ENCODE measurements at regions not wholly inside any gene's neighbourhood (a gene's known extent, or its start where the extent isn't known, plus 50 kb on each side); places are given as distances from the start of the nearest gene placed in this dataset.

DNA sequence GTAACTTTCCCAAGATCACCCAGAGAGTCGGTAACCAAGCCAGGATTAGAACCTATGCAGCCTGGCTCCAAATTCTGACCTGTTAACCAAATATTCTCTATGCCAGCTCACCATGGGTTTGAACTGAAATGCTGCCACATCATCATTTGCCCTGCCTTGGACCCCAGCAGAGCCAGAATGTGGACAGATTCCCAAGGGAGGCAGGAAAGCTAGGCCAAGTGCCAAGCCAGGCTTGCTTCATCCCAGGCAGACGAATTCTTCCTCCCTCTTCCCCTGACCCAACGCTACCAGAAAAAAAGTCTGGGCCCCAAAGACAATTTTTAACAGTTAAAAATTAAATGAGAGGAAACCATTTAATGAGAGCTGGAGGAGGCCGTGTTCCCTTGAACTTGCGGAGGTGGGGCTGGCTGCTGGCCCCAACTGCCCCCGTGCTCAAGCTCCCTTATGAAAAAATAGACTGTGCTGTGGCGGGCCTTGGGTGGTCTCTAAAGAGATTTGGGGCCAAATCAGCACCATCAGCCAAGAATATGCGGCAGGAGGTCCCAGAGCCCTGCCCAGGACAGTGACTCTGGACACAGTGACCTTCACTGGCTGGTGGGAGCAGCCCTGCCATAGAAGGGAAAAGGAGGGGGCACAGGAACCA is 184.1 kb upstream of the SYT13 start:
- Histone ChIP-seq H2AFZ (ENCODE audit: low read length) (no peak overlapping the region), H3K4me3 (ENCODE audit: low read length, poor library complexity, severe bottlenecking) (no peak overlapping the region), H3K9me2 (replicated peaks; ENCODE audit: low read depth, low read length) (no peaks in the 10 kb centered on the region), H3K79me2 (ENCODE audit: insufficient read depth, low read length) (no peaks in the 10 kb centered on the region), H3K9ac (ENCODE audit: low read depth, low read length, poor library complexity, severe bottlenecking) (no peak overlapping the region), H3K36me3 (ENCODE audit: insufficient read depth, low read length) (no peaks in the 10 kb centered on the region), H3K27me3 (ENCODE audit: insufficient read depth, low read length, poor library complexity, severe bottlenecking) (no peaks in the 10 kb centered on the region), H3F3A (ENCODE audit: low read depth) (no peaks in the 10 kb centered on the region), H3K4me1 (ENCODE audit: insufficient read depth, low read length, poor library complexity, severe bottlenecking) (no peaks in the 10 kb centered on the region), H3K9me3 (ENCODE audit: insufficient read depth, low read depth, low read length) (no peaks in the 10 kb centered on the region), H3K4me2 (ENCODE audit: low read depth, low read length, poor library complexity, severe bottlenecking) (no peak overlapping the region), H4K20me1 (ENCODE audit: insufficient read depth, low read length, poor library complexity, severe bottlenecking) (no peaks in the 10 kb centered on the region)
- no peak for TF ChIP-seq CTCF (conservative IDR thresholded peaks at IDR 0.05; ENCODE audit: low read length)

- Histone ChIP-seq H3K27me3 (ENCODE audit: insufficient read depth, low read length, poor library complexity, severe bottlenecking) (no peaks in the 10 kb centered on the region), H3K9me3 (ENCODE audit: insufficient read depth, low read depth, low read length) (no peaks in the 10 kb centered on the region), H3K4me3 (ENCODE audit: low read length, poor library complexity, severe bottlenecking) (no peak overlapping the region), H2AFZ (ENCODE audit: low read length) (no peak overlapping the region), H3K9ac (ENCODE audit: low read depth, low read length, poor library complexity, severe bottlenecking) (no peak overlapping the region), H3F3A (ENCODE audit: low read depth) (no peaks in the 10 kb centered on the region), H4K20me1 (ENCODE audit: insufficient read depth, low read length, poor library complexity, severe bottlenecking) (no peaks in the 10 kb centered on the region), H3K79me2 (ENCODE audit: insufficient read depth, low read length) (no peaks in the 10 kb centered on the region), H3K9me2 (replicated peaks; ENCODE audit: low read depth, low read length) (no peaks in the 10 kb centered on the region), H3K4me2 (ENCODE audit: low read depth, low read length, poor library complexity, severe bottlenecking) (no peak overlapping the region), H3K4me1 (ENCODE audit: insufficient read depth, low read length, poor library complexity, severe bottlenecking) (no peaks in the 10 kb centered on the region), H3K36me3 (ENCODE audit: insufficient read depth, low read length) (no peaks in the 10 kb centered on the region)
- no peak for TF ChIP-seq EZH2phosphoT487 (IDR thresholded peaks at IDR 0.05; ENCODE audit: borderline replicate concordance)
- no peak for TF ChIP-seq CTCF (conservative IDR thresholded peaks at IDR 0.05; ENCODE audit: low read length)
Measured at GRCh38 chr11:45468267-45468856, 182.2 kb upstream of the SYT13 start.

DNA sequence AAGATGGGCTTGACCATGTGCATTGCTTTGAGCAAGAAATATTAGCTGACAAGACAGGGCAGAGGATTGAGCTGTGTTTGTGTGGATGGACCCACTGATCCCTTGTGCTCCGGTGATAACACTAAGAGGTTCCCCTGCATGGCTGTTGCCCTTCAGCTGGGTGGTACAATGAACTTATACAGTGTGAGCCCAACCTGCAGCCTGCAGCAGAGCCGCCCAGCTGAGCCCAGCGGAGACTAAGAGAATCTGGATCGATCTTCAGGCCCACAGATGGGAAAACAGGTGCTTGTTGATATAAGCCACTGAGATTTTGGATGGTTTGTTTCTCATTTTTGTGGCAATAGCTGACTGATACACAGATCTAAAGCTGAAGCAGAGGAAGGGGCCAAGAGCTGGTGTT is 177.4 kb upstream of the SYT13 start:
- Histone ChIP-seq H3K27me3 (ENCODE audit: insufficient read depth, low read length, poor library complexity, severe bottlenecking) (no peaks in the 10 kb centered on the region), H3K4me3 (ENCODE audit: low read length, poor library complexity, severe bottlenecking) (no peak overlapping the region), H3K4me1 (ENCODE audit: insufficient read depth, low read length, poor library complexity, severe bottlenecking) (no peaks in the 10 kb centered on the region), H3K36me3 (ENCODE audit: insufficient read depth, low read length) (no peaks in the 10 kb centered on the region), H3F3A (ENCODE audit: low read depth) (no peaks in the 10 kb centered on the region), H2AFZ (ENCODE audit: low read length) (no peak overlapping the region), H3K79me2 (ENCODE audit: insufficient read depth, low read length) (no peaks in the 10 kb centered on the region), H3K4me2 (ENCODE audit: low read depth, low read length, poor library complexity, severe bottlenecking) (no peak overlapping the region), H3K9me2 (replicated peaks; ENCODE audit: low read depth, low read length) (no peaks in the 10 kb centered on the region), H3K9ac (ENCODE audit: low read depth, low read length, poor library complexity, severe bottlenecking) (no peak overlapping the region), H3K9me3 (ENCODE audit: insufficient read depth, low read depth, low read length) (no peaks in the 10 kb centered on the region), H4K20me1 (ENCODE audit: insufficient read depth, low read length, poor library complexity, severe bottlenecking) (no peaks in the 10 kb centered on the region)
- TF ChIP-seq CTCF (conservative IDR thresholded peaks at IDR 0.05; ENCODE audit: low read length) (no peak), EZH2phosphoT487 (IDR thresholded peaks at IDR 0.05; ENCODE audit: borderline replicate concordance) (no peak)

Measured in Loucy (cell line).